Psoas muscle (tissue), 7 donors: ENCODE measurements at regions not wholly inside any gene's neighbourhood (a gene's known extent, or its start where the extent isn't known, plus 50 kb on each side); places are given as distances from the start of the nearest gene placed in this dataset.

Experiments
- ATAC-seq, 4 donors: fragments of 200-7000 bp; cut with Tn5 transposase; one replicate each; pipeline ENCODE4 v1.9.1; 2020; ENCODE audit warnings: moderate library complexity in 3 of 4, mild to moderate bottlenecking in 2 of 4
- DNase-seq, 2 donors: peaks; one replicate each; pipeline ENCODE4 v3.0.0-alpha.2; 2020
- H3K27ac ChIP-seq: fragments of 200-600 bp; one replicate; pipeline ENCODE4 v1.8.0; 2022
- H3K27me3 ChIP-seq, 3 donors: fragments of 200-600 bp in 1 of 3; one replicate each; pipeline versions ENCODE4 v1.6.1 to v1.8.0; 2013 to 2022; ENCODE audit warnings: low read length in 2 of 3, mild to moderate bottlenecking in 2 of 3, moderate library complexity in 1 of 3; ENCODE audit not compliant: insufficient read depth in 3 of 3
- H3K36me3 ChIP-seq, 2 donors: fragments of 200-600 bp in 1 of 2; one replicate each; pipeline versions ENCODE4 v1.6.1 to v1.8.0; 2013 to 2022; ENCODE audit warnings: low read depth in 1 of 2, mild to moderate bottlenecking in 1 of 2, moderate library complexity in 1 of 2; ENCODE audit not compliant: insufficient read depth in 1 of 2
- H3K4me1 ChIP-seq: fragments of 200-600 bp; one replicate; pipeline ENCODE4 v1.8.0; 2022
- H3K4me3 ChIP-seq: fragments of 200-600 bp; one replicate; pipeline ENCODE4 v1.8.0; 2022; ENCODE audit warnings: mild to moderate bottlenecking
- H3K9me3 ChIP-seq: fragments of 200-600 bp; one replicate; pipeline ENCODE4 v1.8.0; 2022
- CTCF ChIP-seq: fragments of 200-600 bp; IDR thresholded peaks from one replicate; pipeline ENCODE4 v1.8.0; 2022; ENCODE audit warnings: antibody characterized with exemption
- WGBS, 3 donors: extraction: QIAGEN DNeasy Blood & Tissue Kit; methylation state at CpG; one replicate each; pipeline versions ENCODE4 v1.1.6 to v1.1.7; 2013; 5-methylcytosine and 5-hydroxymethylcytosine counted together
- intact Hi-C, 2 donors: fragments of 100-400 bp; cut with DNase I; formaldehyde crosslinking; loops; one replicate each; pipeline versions ENCODE4 v1.11.0 to v1.14.2; 2022
- donor health status: healthy with polysubstance abuse.
- donor health status: DM: no; HTN: no; CAD: no; lungs with moderate emphysema.
- donor health status: Bipolar disorder and iron deficiency.
- donor health status: healthy.
- donor health status: DM: yes; HTN: yes; CAD: no.
- donor health status: DM: no; HTN: no; CAD: no.
- donor health status: DM: yes; HTN: yes; CAD: no.

DNA sequence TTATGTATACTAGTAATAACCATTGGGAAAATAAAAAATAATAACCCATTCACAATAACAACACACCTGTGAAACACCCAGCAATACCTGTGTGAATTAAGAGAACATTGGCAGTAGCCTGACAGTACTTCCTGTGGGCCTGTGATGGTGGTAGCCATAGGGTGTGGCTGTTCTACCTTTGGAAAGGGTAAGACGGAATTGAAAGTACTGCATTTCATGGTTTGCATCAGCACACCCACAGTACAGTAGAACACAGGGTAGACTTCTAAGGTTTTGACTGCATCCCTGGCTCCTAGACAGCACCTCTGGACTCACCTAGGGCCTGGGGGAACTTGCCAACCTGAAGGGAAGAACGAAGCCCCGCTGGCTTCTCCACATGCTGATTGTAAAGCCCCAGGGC is 279.8 kb downstream of the HTR1B start:
- no peak for DNase-seq
- ATAC-seq, result no peak
- H3K27me3 ChIP-seq, result no peaks in the 10 kb centered on the region
- intact Hi-C loops, result no loop called here
- peaks cover 11% of the 10 kb centered on the region for H3K9me3 ChIP-seq
- 59 to 80% (median 77%) methylated on average over 3 of the region's 3 CpGs for WGBS, 3 donors
- H3K36me3 ChIP-seq, result no peaks in the 10 kb centered on the region
- no peak overlapping the region for H3K27ac ChIP-seq
- H3K4me3 ChIP-seq, result no peak overlapping the region
- no peaks in the 10 kb centered on the region for H3K4me1 ChIP-seq
- no peak for TF ChIP-seq CTCF

DNA sequence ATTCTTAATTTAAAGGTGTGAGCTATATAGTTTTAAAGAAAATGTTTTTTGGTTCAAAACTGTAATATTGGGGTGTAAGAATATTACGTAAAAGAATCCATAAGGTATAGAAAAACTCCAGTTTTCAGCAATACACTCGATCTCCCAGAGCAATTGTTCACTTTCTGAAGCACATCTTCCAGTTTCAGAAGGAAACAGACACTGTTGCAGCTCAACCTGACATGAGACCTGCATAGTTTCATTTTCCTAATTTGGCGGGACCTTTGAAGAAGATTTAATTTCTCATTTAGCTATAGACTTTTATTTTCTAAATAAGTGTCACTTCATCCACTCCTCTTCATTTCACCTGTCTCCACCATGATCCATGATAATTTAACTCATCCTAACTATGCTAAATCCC is 281.5 kb downstream of the HTR1B start:
- no peaks in the 10 kb centered on the region for H3K9me3 ChIP-seq
- no peak overlapping the region for H3K27ac ChIP-seq
- no peaks in the 10 kb centered on the region for H3K27me3 ChIP-seq
- no peaks in the 10 kb centered on the region for H3K4me1 ChIP-seq
- H3K4me3 ChIP-seq, result no peak overlapping the region
- WGBS, 3 donors, result 74 to 81% (median 80%) methylated on average over 3 of the region's 3 CpGs
- DNase-seq (no peak), ATAC-seq (no peak)
- no peaks in the 10 kb centered on the region for H3K36me3 ChIP-seq
- TF ChIP-seq CTCF, result no peak
- intact Hi-C loops, result no loop called here

DNA sequence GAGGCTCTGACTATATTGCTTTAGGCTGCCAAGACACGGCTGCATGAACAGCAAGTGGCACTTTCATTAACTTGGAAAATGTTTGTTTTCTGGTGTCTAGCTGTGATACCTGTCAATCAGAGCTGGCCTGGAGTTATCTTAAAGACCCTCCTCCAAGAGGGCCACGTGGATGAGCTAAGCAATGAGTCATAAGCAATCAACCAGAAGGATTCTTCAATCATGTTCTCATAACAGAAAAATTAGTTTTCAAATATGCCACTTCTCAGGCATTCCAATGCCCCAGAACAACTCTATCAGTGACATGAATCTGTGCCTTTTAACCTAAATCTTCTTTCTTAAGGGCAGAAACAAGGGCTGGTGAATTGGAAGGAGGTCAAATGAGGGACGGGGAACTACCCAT is 283.0 kb downstream of the HTR1B start:
- H3K4me1 ChIP-seq, result no peaks in the 10 kb centered on the region
- TF ChIP-seq CTCF, result no peak

DNA sequence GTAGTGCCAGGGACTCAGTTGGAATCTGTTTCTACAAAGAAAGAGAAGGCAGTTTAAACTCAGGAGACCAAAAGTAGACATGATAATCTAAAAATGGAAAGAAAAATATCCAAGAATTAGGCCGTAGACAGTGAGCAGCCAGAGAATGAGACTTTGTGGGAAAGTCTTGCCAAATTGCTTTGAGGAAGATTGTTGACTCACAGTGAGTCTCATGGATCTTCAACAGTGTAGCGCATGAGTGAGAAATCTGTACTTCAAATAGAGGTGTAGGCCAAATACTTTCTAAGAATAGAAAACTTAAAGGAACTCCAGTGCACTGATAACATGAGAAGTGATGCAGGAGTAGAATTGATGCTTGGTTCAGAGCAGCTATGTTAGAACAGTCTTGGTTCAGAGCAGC is 284.5 kb downstream of the HTR1B start:
- Histone ChIP-seq H3K4me3 (no peak overlapping the region), H3K27me3 (peaks cover 0 to 1% (median 0%) of the 10 kb centered on the region in 3 donors), H3K27ac (no peak overlapping the region), H3K4me1 (no peaks in the 10 kb centered on the region), H3K9me3 (no peaks in the 10 kb centered on the region), H3K36me3 (no peaks in the 10 kb centered on the region)
- ATAC-seq (no peak), DNase-seq (no peak)
- no peak for TF ChIP-seq CTCF
- intact Hi-C loops, result no loop called here
- 58 to 71% (median 63%) methylated on average over 2 of the region's 2 CpGs for WGBS, 3 donors

More for the DNA sequence above, 283.0 kb downstream of the HTR1B start:
- WGBS, 3 donors, result 46 to 59% (median 50%) methylated on average over 3 of the region's 3 CpGs
- ATAC-seq, result no peak
- Histone ChIP-seq H3K27ac (no peak overlapping the region), H3K36me3 (no peaks in the 10 kb centered on the region), H3K9me3 (no peaks in the 10 kb centered on the region), H3K27me3 (no peaks in the 10 kb centered on the region), H3K4me3 (no peak overlapping the region)
- intact Hi-C loops, result no loop called here
- DNase-seq, result no peak

- H3K9me3 ChIP-seq, result no peaks in the 10 kb centered on the region
- peaks cover 0 to 1% (median 0%) of the 10 kb centered on the region in 3 donors for H3K27me3 ChIP-seq
- intact Hi-C loops, result no loop called here
- no peak overlapping the region for H3K4me3 ChIP-seq
- H3K27ac ChIP-seq, result no peak overlapping the region
- H3K36me3 ChIP-seq, result no peaks in the 10 kb centered on the region
- no peak for TF ChIP-seq CTCF
- no peak for ATAC-seq
- no peak for DNase-seq
- H3K4me1 ChIP-seq, result no peaks in the 10 kb centered on the region
Measured at GRCh38 chr6:77177470-77177869, 285.8 kb downstream of the HTR1B start.
